ENCODE measurements at regions not wholly inside any gene's neighbourhood (a gene's known extent, or its start where the extent isn't known, plus 50 kb on each side); places are given as distances from the start of the nearest gene placed in this dataset.

- TF ChIP-seq, protein P1, sequence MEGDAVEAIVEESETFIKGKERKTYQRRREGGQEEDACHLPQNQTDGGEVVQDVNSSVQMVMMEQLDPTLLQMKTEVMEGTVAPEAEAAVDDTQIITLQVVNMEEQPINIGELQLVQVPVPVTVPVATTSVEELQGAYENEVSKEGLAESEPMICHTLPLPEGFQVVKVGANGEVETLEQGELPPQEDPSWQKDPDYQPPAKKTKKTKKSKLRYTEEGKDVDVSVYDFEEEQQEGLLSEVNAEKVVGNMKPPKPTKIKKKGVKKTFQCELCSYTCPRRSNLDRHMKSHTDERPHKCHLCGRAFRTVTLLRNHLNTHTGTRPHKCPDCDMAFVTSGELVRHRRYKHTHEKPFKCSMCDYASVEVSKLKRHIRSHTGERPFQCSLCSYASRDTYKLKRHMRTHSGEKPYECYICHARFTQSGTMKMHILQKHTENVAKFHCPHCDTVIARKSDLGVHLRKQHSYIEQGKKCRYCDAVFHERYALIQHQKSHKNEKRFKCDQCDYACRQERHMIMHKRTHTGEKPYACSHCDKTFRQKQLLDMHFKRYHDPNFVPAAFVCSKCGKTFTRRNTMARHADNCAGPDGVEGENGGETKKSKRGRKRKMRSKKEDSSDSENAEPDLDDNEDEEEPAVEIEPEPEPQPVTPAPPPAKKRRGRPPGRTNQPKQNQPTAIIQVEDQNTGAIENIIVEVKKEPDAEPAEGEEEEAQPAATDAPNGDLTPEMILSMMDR (IDR thresholded peaks at IDR 0.05; ENCODE audit: insufficient read depth, low read length, poor library complexity, severe bottlenecking): no peak
- TF ChIP-seq EZH2phosphoT487 (conservative IDR thresholded peaks at IDR 0.05; ENCODE audit: low read length): no peak
These were observed 127.1 kb upstream of the SLC35G4 start for GRCh38 chr18:11482271-11482670.

Measured in SU-DHL-6 (cell line).